HepG2 (cell line): ENCODE measurements at regions not wholly inside any gene's neighbourhood (a gene's known extent, or its start where the extent isn't known, plus 50 kb on each side); places are given as distances from the start of the nearest gene placed in this dataset.

ENCODE experiments used
- ATAC-seq: fragments of 200-7000 bp; cut with Tn5 transposase; 3 replicates; pipeline ENCODE4 v1.9.1; 2020; ENCODE audit warnings: mild to moderate bottlenecking, moderate library complexity
- BruUV-seq: library from RNA; stranded (reverse); fragments of 400-500 nt; replicated peaks from 2 replicates; lab custom pipeline; 2021; lab: Mats Ljungman, UMichigan
- CTCF ChIA-PET: fragments of 300-600 bp; formaldehyde crosslinking; extraction: SDS; loops from one replicate; lab custom pipeline; 2021; ENCODE audit warnings: low total read pairs, inconsistent platforms, low intra/inter-chr PET ratio; lab: Yijun Ruan, JAX
- POLR2A ChIA-PET: fragments of 350-600 bp; sonication (Branson Sonifier 250); formaldehyde crosslinking; loops from one replicate; lab custom pipeline; 2020; ENCODE audit warnings: antibody characterized with exemption, inconsistent platforms; lab: Yijun Ruan, JAX
- DNase-seq: peaks from one replicate; pipeline ENCODE4 v3.0.0-alpha.2; 2015; ENCODE audit warnings: low spot score
- FAIRE-seq: peaks from 3 replicates; lab custom pipeline; 2011; peaks lifted over from hg19 to GRCh38; lab: Jason Lieb, UNC
- H2AFZ ChIP-seq: one replicate; pipeline ENCODE4 v1.6.1; 2011; ENCODE audit warnings: low read length, inconsistent platforms
- H3K27ac ChIP-seq: fragments of 300-600 bp; 3 replicates; pipeline ENCODE4 v1.8.0; 2011; ENCODE audit warnings: mixed run types, mild to moderate bottlenecking, mixed read lengths, low read length, inconsistent platforms; ENCODE audit not compliant: insufficient read depth; ENCODE audit errors: extremely low read length
- H3K27me3 ChIP-seq, 2 experiments: fragments of 200-600 bp in 1 of 2; 2 replicates in 1 of 2; 3 replicates in 1 of 2; pipeline versions ENCODE4 v1.6.0 to v1.8.0; 2011; ENCODE audit warnings: low read length in 2 of 2, mild to moderate bottlenecking in 2 of 2, moderate library complexity in 2 of 2, inconsistent platforms in 1 of 2; ENCODE audit not compliant: insufficient read depth in 2 of 2, control insufficient read depth in 1 of 2
- H3K36me3 ChIP-seq, 2 experiments: fragments of 200-600 bp in 1 of 2; replicated peaks in 1 of 2; 2 replicates in 1 of 2; 3 replicates in 1 of 2; pipeline versions ENCODE4 v1.5.1 to v1.8.0; 2011; ENCODE audit warnings: low read length in 2 of 2, inconsistent platforms in 1 of 2; ENCODE audit not compliant: insufficient read depth in 2 of 2, control insufficient read depth in 1 of 2
- H3K4me1 ChIP-seq: 2 replicates; pipeline ENCODE4 v1.5.1; 2012; ENCODE audit warnings: low read length, inconsistent platforms; ENCODE audit not compliant: insufficient read depth
- H3K4me2 ChIP-seq: 2 replicates; pipeline ENCODE4 v1.6.0; 2011; ENCODE audit warnings: low read depth, low read length, inconsistent platforms
- H3K4me3 ChIP-seq, 3 experiments: fragments of 200-600 bp in 1 of 3; sonication (generic), shearing (Covaris generic) in 1 of 3; replicated peaks in 1 of 3; 2 replicates each; pipeline ENCODE4 v1.5.1; 2011 to 2016; ENCODE audit warnings: low read length in 3 of 3, inconsistent platforms in 2 of 3, low read depth in 2 of 3, mild to moderate bottlenecking in 2 of 3, control low read depth in 1 of 3, mixed read lengths in 1 of 3; ENCODE audit not compliant: insufficient read depth in 1 of 3
- H3K79me2 ChIP-seq: one replicate; pipeline ENCODE4 v1.6.1; 2011; ENCODE audit warnings: low read length, inconsistent platforms; ENCODE audit not compliant: insufficient read depth
- H3K9ac ChIP-seq: 2 replicates; pipeline ENCODE4 v1.6.0; 2011; ENCODE audit warnings: mild to moderate bottlenecking, low read depth, low read length, inconsistent platforms; ENCODE audit not compliant: insufficient read depth
- H3K9me3 ChIP-seq: 2 replicates; pipeline ENCODE4 v1.5.1; 2012; ENCODE audit warnings: mild to moderate bottlenecking, low read length
- H4K20me1 ChIP-seq: 2 replicates; pipeline ENCODE4 v1.6.0; 2011; ENCODE audit warnings: inconsistent platforms, mild to moderate bottlenecking, low read length, moderate library complexity; ENCODE audit not compliant: insufficient read depth
- BRCA1 ChIP-seq: sonication (generic); formaldehyde crosslinking; IDR thresholded peaks from 2 replicates; pipeline ENCODE4 v1.4.0; 2020; ENCODE audit warnings: missing genetic modification reagents
- KAT2B ChIP-seq: fragments of 150-350 bp; IDR thresholded peaks from 2 replicates; pipeline ENCODE4 v1.6.1; 2014; ENCODE audit warnings: low read depth, low read length, borderline replicate concordance
- NFYB ChIP-seq: sonication (generic); formaldehyde crosslinking; IDR thresholded peaks from 2 replicates; pipeline ENCODE4 v1.4.0; 2020; ENCODE audit warnings: missing genetic modification reagents
- ZNF138 ChIP-seq: sonication (generic); formaldehyde crosslinking; IDR thresholded peaks from 2 replicates; pipeline ENCODE4 v1.5.0; 2020; ENCODE audit warnings: mild to moderate bottlenecking, low read depth, missing genetic modification reagents
- ZNF326 ChIP-seq: sonication (generic); formaldehyde crosslinking; IDR thresholded peaks from 2 replicates; pipeline ENCODE4 v1.4.0; 2020; ENCODE audit warnings: missing genetic modification reagents, borderline replicate concordance
- ZNF550 ChIP-seq: sonication (generic); formaldehyde crosslinking; IDR thresholded peaks from 2 replicates; pipeline ENCODE4 v1.4.0; 2020; ENCODE audit warnings: mild to moderate bottlenecking, missing genetic modification reagents, borderline replicate concordance
- ZNF567 ChIP-seq: sonication (generic); formaldehyde crosslinking; IDR thresholded peaks from 2 replicates; pipeline ENCODE4 v1.8.1; 2023; ENCODE audit warnings: mild to moderate bottlenecking, missing genetic modification reagents, borderline replicate concordance
- ZNF652 ChIP-seq: IDR thresholded peaks from 2 replicates; pipeline ENCODE4 v1.6.1; 2016; ENCODE audit warnings: low read depth, borderline replicate concordance
- WGBS: methylation state at CpG from one replicate; pipeline ENCODE4 v1.1.6; 2017; ENCODE audit warnings: low lambda C conversion rate; 5-methylcytosine and 5-hydroxymethylcytosine counted together
- in situ Hi-C: cut with HindIII; loops from 2 replicates; pipeline ENCODE4 v1.10.0; 2017; ENCODE audit warnings: low pct_unique_long_range_greater_than_20kb; ENCODE audit not compliant: extremely low pct_ligation_motif_present
- intact Hi-C: fragments of 100-400 bp; cut with micrococcal nuclease; formaldehyde crosslinking; loops from one replicate; pipeline ENCODE4 v1.10.0; 2022; ENCODE audit not compliant: unreplicated experiment
- TF ChIP-seq, protein P1 (sequence below): sonication (generic); formaldehyde crosslinking; IDR thresholded peaks from 2 replicates; pipeline ENCODE4 v1.8.1; 2023; ENCODE audit warnings: mild to moderate bottlenecking, missing genetic modification reagents

DNA sequence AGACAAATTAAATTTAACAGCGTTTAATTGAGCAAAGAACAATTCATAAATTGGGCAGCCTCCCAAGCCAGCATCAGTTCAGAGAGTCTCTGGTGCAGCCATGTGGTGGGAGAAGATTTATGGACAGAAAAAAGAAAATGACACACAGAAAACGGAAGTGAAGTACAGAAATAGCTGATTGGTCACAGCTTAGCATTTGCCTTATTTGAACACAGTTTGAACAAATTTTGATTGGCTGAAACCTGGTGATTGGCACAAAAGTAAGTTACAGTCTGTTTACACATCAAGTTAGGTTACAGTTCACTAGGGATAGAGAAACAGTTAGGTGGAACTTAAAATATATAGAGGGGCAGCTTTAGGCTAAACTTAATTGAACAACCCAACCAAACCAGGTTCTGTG, 720.1 kb downstream of the TYW1 start:
- no peaks in the 10 kb centered on the region for H3K79me2 ChIP-seq
- TF ChIP-seq ZNF326 (CRISPR knock-in tag) (no peak), NFYB (CRISPR knock-in tag) (peak; percentile 40; the same call in 1 of the 2 replicates)
- no peak overlapping the region for H3K27ac ChIP-seq
- no peaks in the 10 kb centered on the region for H3K36me3 ChIP-seq
- H3K9me3 ChIP-seq, result no peaks in the 10 kb centered on the region
- ATAC-seq, result no peak
- no peaks in the 10 kb centered on the region for H3K27me3 ChIP-seq
- no peak overlapping the region for H2AFZ ChIP-seq
- intact Hi-C loops, result no loop called here
- H3K4me1 ChIP-seq, result no peaks in the 10 kb centered on the region
- 44% methylated on average over 2 of the region's 2 CpGs for WGBS
- no peak overlapping the region for H3K9ac ChIP-seq
- no TSS peak for BruUV-seq
- no peak for DNase-seq
- H4K20me1 ChIP-seq, result no peaks in the 10 kb centered on the region
- in situ Hi-C loops, result no loop called here
- H3K4me3 ChIP-seq, result no peak overlapping the region
- no peak overlapping the region for H3K4me2 ChIP-seq
- ChIA-PET CTCF (no interaction called here), POLR2A (no interaction called here)
- FAIRE-seq, result no peak

DNA sequence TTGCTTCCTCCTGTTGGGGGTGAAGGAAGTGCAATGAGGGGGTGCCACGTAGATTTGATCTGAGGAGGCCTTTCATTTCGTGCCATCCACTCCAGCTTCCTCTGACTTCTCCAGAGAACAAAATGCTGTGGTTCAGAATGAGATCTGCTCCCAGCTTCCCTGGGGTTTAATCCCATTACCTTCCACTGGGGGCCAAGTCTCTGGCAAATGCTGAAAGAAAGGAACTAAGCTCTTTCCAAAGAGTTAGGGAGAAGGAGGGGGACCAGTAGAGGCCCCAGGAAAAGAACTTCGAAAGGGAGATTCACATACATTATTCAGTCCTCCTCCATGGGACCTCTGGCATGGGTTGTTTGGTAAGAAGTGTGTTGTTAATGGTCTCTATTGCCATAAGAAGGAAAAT, 727.0 kb downstream of the TYW1 start:
- in situ Hi-C loops (no loop called here), intact Hi-C loops (no loop called here)
- Histone ChIP-seq H3K9ac (no peak overlapping the region), H3K36me3 (no peaks in the 10 kb centered on the region), H3K4me3 (no peak overlapping the region), H4K20me1 (no peaks in the 10 kb centered on the region), H3K79me2 (no peaks in the 10 kb centered on the region), H3K27ac (no peak overlapping the region), H3K27me3 (no peaks in the 10 kb centered on the region), H3K9me3 (no peaks in the 10 kb centered on the region), H2AFZ (no peak overlapping the region), H3K4me2 (no peak overlapping the region), H3K4me1 (no peaks in the 10 kb centered on the region)
- FAIRE-seq (no peak), DNase-seq (no peak), ATAC-seq (no peak)
- BruUV-seq, result no TSS peak
- no peak for TF ChIP-seq ZNF567 (CRISPR knock-in tag)
- TF ChIP-seq, protein P1, sequence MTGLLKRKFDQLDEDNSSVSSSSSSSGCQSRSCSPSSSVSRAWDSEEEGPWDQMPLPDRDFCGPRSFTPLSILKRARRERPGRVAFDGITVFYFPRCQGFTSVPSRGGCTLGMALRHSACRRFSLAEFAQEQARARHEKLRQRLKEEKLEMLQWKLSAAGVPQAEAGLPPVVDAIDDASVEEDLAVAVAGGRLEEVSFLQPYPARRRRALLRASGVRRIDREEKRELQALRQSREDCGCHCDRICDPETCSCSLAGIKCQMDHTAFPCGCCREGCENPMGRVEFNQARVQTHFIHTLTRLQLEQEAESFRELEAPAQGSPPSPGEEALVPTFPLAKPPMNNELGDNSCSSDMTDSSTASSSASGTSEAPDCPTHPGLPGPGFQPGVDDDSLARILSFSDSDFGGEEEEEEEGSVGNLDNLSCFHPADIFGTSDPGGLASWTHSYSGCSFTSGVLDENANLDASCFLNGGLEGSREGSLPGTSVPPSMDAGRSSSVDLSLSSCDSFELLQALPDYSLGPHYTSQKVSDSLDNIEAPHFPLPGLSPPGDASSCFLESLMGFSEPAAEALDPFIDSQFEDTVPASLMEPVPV (CRISPR knock-in tag), result no peak
- no peak for TF ChIP-seq BRCA1 (CRISPR knock-in tag)
- no peak for TF ChIP-seq ZNF652
- no peak for TF ChIP-seq ZNF138 (CRISPR knock-in tag)
- no peak for TF ChIP-seq ZNF550 (CRISPR knock-in tag)
- no peak for TF ChIP-seq KAT2B
- WGBS, result 0% methylated on average over 3 of the region's 3 CpGs
- POLR2A ChIA-PET, result no interaction called here
- CTCF ChIA-PET, result no interaction called here
